ENCODE measurements at regions not wholly inside any gene's neighbourhood (a gene's known extent, or its start where the extent isn't known, plus 50 kb on each side); places are given as distances from the start of the nearest gene placed in this dataset.

GRCh38 chr14:96671218-96671617 is 126.0 kb upstream of the VRK1 start:
- TF ChIP-seq CTCF (conservative IDR thresholded peaks at IDR 0.05 in 1 of 2, IDR thresholded peaks at IDR 0.05 in 1 of 2; ENCODE audit: extremely low read depth in 1 of 2, insufficient read depth in 1 of 2, low read depth in 1 of 2, low read length in 2 of 2) (no peak), EZH2 (IDR thresholded peaks at IDR 0.05; ENCODE audit: borderline replicate concordance, low read length) (no peak)

Measured in mammary epithelial cell (primary cell).